ENCODE measurements at regions not wholly inside any gene's neighbourhood (a gene's known extent, or its start where the extent isn't known, plus 50 kb on each side); places are given as distances from the start of the nearest gene placed in this dataset.

GRCh38 chr6:128676456-128676855, 156.1 kb upstream of the PTPRK start:
- peak; percentile 15 for DNase-seq
- H2AFZ ChIP-seq (ENCODE audit: low read length) = 0 out of 2 replicates have a peak overlapping the region, but pooled peaks have one; percentile 45

GRCh38 chr6:128672023-128672422, 151.6 kb upstream of the PTPRK start:
- H4K20me1 ChIP-seq (ENCODE audit: low read length) = no peaks in the 10 kb centered on the region
- no peaks in the 10 kb centered on the region for H3F3A ChIP-seq (ENCODE audit: low read length, unreplicated experiment)
- no peak overlapping the region for H3K4me3 ChIP-seq (ENCODE audit: low read length)
- no peaks in the 10 kb centered on the region for H3K9me3 ChIP-seq (ENCODE audit: low read length)
- H3K9me2 ChIP-seq (replicated peaks; ENCODE audit: low read length) = no peaks in the 10 kb centered on the region
- POLR2A ChIA-PET (ENCODE audit: unreplicated experiment) = no interaction called here
- CTCF ChIA-PET = no interaction called here
- TF ChIP-seq, protein P1, sequence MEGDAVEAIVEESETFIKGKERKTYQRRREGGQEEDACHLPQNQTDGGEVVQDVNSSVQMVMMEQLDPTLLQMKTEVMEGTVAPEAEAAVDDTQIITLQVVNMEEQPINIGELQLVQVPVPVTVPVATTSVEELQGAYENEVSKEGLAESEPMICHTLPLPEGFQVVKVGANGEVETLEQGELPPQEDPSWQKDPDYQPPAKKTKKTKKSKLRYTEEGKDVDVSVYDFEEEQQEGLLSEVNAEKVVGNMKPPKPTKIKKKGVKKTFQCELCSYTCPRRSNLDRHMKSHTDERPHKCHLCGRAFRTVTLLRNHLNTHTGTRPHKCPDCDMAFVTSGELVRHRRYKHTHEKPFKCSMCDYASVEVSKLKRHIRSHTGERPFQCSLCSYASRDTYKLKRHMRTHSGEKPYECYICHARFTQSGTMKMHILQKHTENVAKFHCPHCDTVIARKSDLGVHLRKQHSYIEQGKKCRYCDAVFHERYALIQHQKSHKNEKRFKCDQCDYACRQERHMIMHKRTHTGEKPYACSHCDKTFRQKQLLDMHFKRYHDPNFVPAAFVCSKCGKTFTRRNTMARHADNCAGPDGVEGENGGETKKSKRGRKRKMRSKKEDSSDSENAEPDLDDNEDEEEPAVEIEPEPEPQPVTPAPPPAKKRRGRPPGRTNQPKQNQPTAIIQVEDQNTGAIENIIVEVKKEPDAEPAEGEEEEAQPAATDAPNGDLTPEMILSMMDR (conservative IDR thresholded peaks at IDR 0.05; ENCODE audit: low read depth, low read length) = no peak
- no peak for TF ChIP-seq EZH2phosphoT487 (IDR thresholded peaks at IDR 0.05; ENCODE audit: borderline replicate concordance, low read length)
- TF ChIP-seq EZH2 (IDR thresholded peaks at IDR 0.05; ENCODE audit: low read length, unreplicated experiment) = no peak
- no peak overlapping the region for H3K9ac ChIP-seq (ENCODE audit: low read length)
- ATAC-seq (no peak), DNase-seq (no peak)
- intact Hi-C loops (cut with micrococcal nuclease) = no loop called here
- no peak overlapping the region for H2AFZ ChIP-seq (ENCODE audit: low read length)
- H3K27me3 ChIP-seq (ENCODE audit: low read length) = no peaks in the 10 kb centered on the region
- no peak overlapping the region for H3K4me2 ChIP-seq (ENCODE audit: low read length)
- peaks cover 8% of the 10 kb centered on the region for H3K4me1 ChIP-seq (ENCODE audit: insufficient read depth, low read length)
- H3K79me2 ChIP-seq (ENCODE audit: low read length) = no peaks in the 10 kb centered on the region
- no peak overlapping the region for H3K27ac ChIP-seq (ENCODE audit: low read length)
- no TSS peak for BruUV-seq (replicated peaks)
- no peaks in the 10 kb centered on the region for H3K36me3 ChIP-seq (ENCODE audit: low read depth, low read length)

More at GRCh38 chr6:128676456-128676855, 156.1 kb upstream of the PTPRK start:
- H3K9me2 ChIP-seq (replicated peaks; ENCODE audit: low read length) = no peaks in the 10 kb centered on the region
- intact Hi-C loops (cut with micrococcal nuclease) = no loop called here
- no peaks in the 10 kb centered on the region for H3K36me3 ChIP-seq (ENCODE audit: low read depth, low read length)
- H3K4me3 ChIP-seq (ENCODE audit: low read length) = no peak overlapping the region
- no peaks in the 10 kb centered on the region for H4K20me1 ChIP-seq (ENCODE audit: low read length)
- no peaks in the 10 kb centered on the region for H3F3A ChIP-seq (ENCODE audit: low read length, unreplicated experiment)
- no peaks in the 10 kb centered on the region for H3K79me2 ChIP-seq (ENCODE audit: low read length)
- no peak overlapping the region for H3K27ac ChIP-seq (ENCODE audit: low read length)
- POLR2A ChIA-PET (ENCODE audit: unreplicated experiment) = no interaction called here
- no peak for TF ChIP-seq EZH2 (IDR thresholded peaks at IDR 0.05; ENCODE audit: low read length, unreplicated experiment)
- TF ChIP-seq, protein P1 (conservative IDR thresholded peaks at IDR 0.05; ENCODE audit: low read depth, low read length) = no peak
- no peak for TF ChIP-seq EZH2phosphoT487 (IDR thresholded peaks at IDR 0.05; ENCODE audit: borderline replicate concordance, low read length)
- no TSS peak for BruUV-seq (replicated peaks)
- H3K4me1 ChIP-seq (ENCODE audit: insufficient read depth, low read length) = peaks cover 8% of the 10 kb centered on the region
- ATAC-seq = peak; percentile 42
- H3K9ac ChIP-seq (ENCODE audit: low read length) = no peak overlapping the region
- no peak overlapping the region for H3K4me2 ChIP-seq (ENCODE audit: low read length)
- CTCF ChIA-PET = no interaction called here
- H3K27me3 ChIP-seq (ENCODE audit: low read length) = no peaks in the 10 kb centered on the region
- no peaks in the 10 kb centered on the region for H3K9me3 ChIP-seq (ENCODE audit: low read length)

GRCh38 chr6:128667339-128667858, 147.0 kb upstream of the PTPRK start:
- Histone ChIP-seq H3K27me3 (ENCODE audit: low read length) (no peaks in the 10 kb centered on the region), H3K9me3 (ENCODE audit: low read length) (no peaks in the 10 kb centered on the region), H3K4me3 (ENCODE audit: low read length) (no peak overlapping the region), H3K79me2 (ENCODE audit: low read length) (no peaks in the 10 kb centered on the region), H3K4me1 (ENCODE audit: insufficient read depth, low read length) (no peaks in the 10 kb centered on the region), H2AFZ (ENCODE audit: low read length) (0 out of 2 replicates have a peak overlapping the region, but pooled peaks have one; percentile 18), H3F3A (ENCODE audit: low read length, unreplicated experiment) (no peaks in the 10 kb centered on the region), H3K9ac (ENCODE audit: low read length) (no peak overlapping the region), H3K36me3 (ENCODE audit: low read depth, low read length) (no peaks in the 10 kb centered on the region), H4K20me1 (ENCODE audit: low read length) (no peaks in the 10 kb centered on the region), H3K9me2 (replicated peaks; ENCODE audit: low read length) (no peaks in the 10 kb centered on the region), H3K4me2 (ENCODE audit: low read length) (no peak overlapping the region), H3K27ac (ENCODE audit: low read length) (no peak overlapping the region)
- DNase-seq (no peak), ATAC-seq (no peak)
- no TSS peak for BruUV-seq (replicated peaks)
- POLR2A ChIA-PET (ENCODE audit: unreplicated experiment) = no interaction called here
- CTCF ChIA-PET = no interaction called here
- TF ChIP-seq, protein P1 (conservative IDR thresholded peaks at IDR 0.05; ENCODE audit: low read depth, low read length) = no peak
- TF ChIP-seq EZH2phosphoT487 (IDR thresholded peaks at IDR 0.05; ENCODE audit: borderline replicate concordance, low read length) (no peak), EZH2 (IDR thresholded peaks at IDR 0.05; ENCODE audit: low read length, unreplicated experiment) (no peak)
- intact Hi-C loops (cut with micrococcal nuclease) = no loop called here
